Hepatocyte (in vitro differentiated cells): ENCODE measurements at regions not wholly inside any gene's neighbourhood (a gene's known extent, or its start where the extent isn't known, plus 50 kb on each side); places are given as distances from the start of the nearest gene placed in this dataset.

ENCODE experiments used
- DNase-seq: peaks from one replicate; pipeline ENCODE4 v3.0.0-alpha.2; 2016; ENCODE audit warnings: low spot score
- H2AFZ ChIP-seq: fragments of 200-600 bp; sonication (generic); 2 replicates; pipeline ENCODE4 v1.6.0; 2016; ENCODE audit warnings: antibody characterized with exemption, mild to moderate bottlenecking
- H3K27ac ChIP-seq: fragments of 200-600 bp; sonication (generic); 2 replicates; pipeline ENCODE4 v1.5.1; 2016; ENCODE audit warnings: mild to moderate bottlenecking
- H3K27me3 ChIP-seq: fragments of 200-600 bp; sonication (generic); 2 replicates; pipeline ENCODE4 v1.6.1; 2016
- H3K36me3 ChIP-seq: fragments of 200-600 bp; sonication (generic); replicated peaks from 2 replicates; pipeline ENCODE4 v1.5.1; 2016; ENCODE audit warnings: low read depth; ENCODE audit not compliant: insufficient read depth
- H3K4me1 ChIP-seq: fragments of 200-600 bp; sonication (generic); 2 replicates; pipeline ENCODE4 v1.5.1; 2016; ENCODE audit warnings: mild to moderate bottlenecking, moderate library complexity; ENCODE audit not compliant: insufficient read depth
- H3K4me2 ChIP-seq: fragments of 200-600 bp; sonication (generic); 2 replicates; pipeline ENCODE4 v1.6.0; 2016
- H3K4me3 ChIP-seq: fragments of 200-600 bp; sonication (generic); 2 replicates; pipeline ENCODE4 v1.5.1; 2016; ENCODE audit warnings: mild to moderate bottlenecking
- H3K79me2 ChIP-seq: fragments of 200-600 bp; sonication (generic); 2 replicates; pipeline ENCODE4 v1.6.0; 2017; ENCODE audit warnings: mild to moderate bottlenecking
- H3K9me2 ChIP-seq: fragments of 200-600 bp; sonication (generic); replicated peaks from 2 replicates; pipeline ENCODE4 v1.6.0; 2017; ENCODE audit warnings: mild to moderate bottlenecking; ENCODE audit not compliant: insufficient read depth
- H3K9me3 ChIP-seq: fragments of 200-600 bp; sonication (generic); 2 replicates; pipeline ENCODE4 v1.5.1; 2016; ENCODE audit warnings: low read depth, mild to moderate bottlenecking
- H4K20me1 ChIP-seq: fragments of 200-600 bp; sonication (generic); 2 replicates; pipeline ENCODE4 v1.6.0; 2016; ENCODE audit warnings: mild to moderate bottlenecking; ENCODE audit not compliant: insufficient read depth, poor library complexity, severe bottlenecking
- EZH2 ChIP-seq: fragments of 200-600 bp; sonication (generic); IDR thresholded peaks from 2 replicates; pipeline ENCODE4 v1.6.1; 2016; ENCODE audit warnings: antibody characterized with exemption, mild to moderate bottlenecking, borderline replicate concordance
- EZH2phosphoT487 ChIP-seq: fragments of 200-600 bp; sonication (generic); IDR thresholded peaks from one replicate; pipeline ENCODE4 v1.6.1; 2018; ENCODE audit warnings: antibody characterized with exemption, mild to moderate bottlenecking, low read depth, moderate library complexity; ENCODE audit not compliant: unreplicated experiment, severe bottlenecking
- WGBS: methylation state at CpG from one replicate; pipeline ENCODE4 v1.1.6; 2016; ENCODE audit warnings: low lambda C conversion rate; ENCODE audit errors: missing lambda C conversion rate; 5-methylcytosine and 5-hydroxymethylcytosine counted together
- TF ChIP-seq, protein P1 (sequence below): fragments of 200-600 bp; sonication (generic); IDR thresholded peaks from 2 replicates; pipeline ENCODE4 v1.5.1; 2016; ENCODE audit warnings: antibody characterized with exemption, mild to moderate bottlenecking; ENCODE audit not compliant: poor library complexity

DNA sequence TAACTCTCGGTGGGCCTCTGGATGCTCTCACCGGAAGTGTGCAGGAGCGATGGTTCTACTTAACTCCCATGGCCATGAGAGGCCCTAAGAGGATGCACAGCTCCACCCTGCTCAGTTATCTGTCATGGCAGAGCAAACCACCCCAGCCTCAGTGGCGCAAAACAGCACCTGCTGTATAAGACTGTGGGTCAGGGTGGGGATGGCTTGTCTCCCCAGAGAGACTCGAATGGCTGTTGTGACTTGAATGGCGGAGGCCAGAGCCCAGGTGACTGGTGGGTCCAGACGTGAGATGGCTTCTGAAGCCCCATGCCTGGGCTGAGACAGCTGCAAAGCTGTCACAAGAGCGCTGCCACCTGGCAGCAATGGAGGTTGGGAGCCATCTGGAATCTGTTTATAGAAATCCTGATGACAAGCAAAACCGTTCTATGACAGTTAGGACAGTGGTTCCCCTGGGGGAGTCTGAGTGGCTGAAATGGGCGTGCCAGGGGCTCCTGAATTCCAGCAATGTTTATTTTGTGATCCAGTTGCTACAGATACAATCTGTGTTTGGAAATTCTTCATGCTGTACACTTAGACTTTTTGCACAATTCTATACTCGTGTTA lies 490.5 kb downstream of the TCERG1L start:
- Histone ChIP-seq H3K4me3 (no peak overlapping the region), H3K9me2 (no peaks in the 10 kb centered on the region), H4K20me1 (no peaks in the 10 kb centered on the region), H3K79me2 (no peaks in the 10 kb centered on the region), H3K4me1 (no peaks in the 10 kb centered on the region), H3K36me3 (no peaks in the 10 kb centered on the region), H2AFZ (no peak overlapping the region), H3K4me2 (no peak overlapping the region), H3K27ac (no peak overlapping the region), H3K27me3 (no peaks in the 10 kb centered on the region), H3K9me3 (peaks cover 1% of the 10 kb centered on the region)
- WGBS: 77% methylated on average over 11 of the region's 11 CpGs
- no peak for DNase-seq
- TF ChIP-seq, protein P1, sequence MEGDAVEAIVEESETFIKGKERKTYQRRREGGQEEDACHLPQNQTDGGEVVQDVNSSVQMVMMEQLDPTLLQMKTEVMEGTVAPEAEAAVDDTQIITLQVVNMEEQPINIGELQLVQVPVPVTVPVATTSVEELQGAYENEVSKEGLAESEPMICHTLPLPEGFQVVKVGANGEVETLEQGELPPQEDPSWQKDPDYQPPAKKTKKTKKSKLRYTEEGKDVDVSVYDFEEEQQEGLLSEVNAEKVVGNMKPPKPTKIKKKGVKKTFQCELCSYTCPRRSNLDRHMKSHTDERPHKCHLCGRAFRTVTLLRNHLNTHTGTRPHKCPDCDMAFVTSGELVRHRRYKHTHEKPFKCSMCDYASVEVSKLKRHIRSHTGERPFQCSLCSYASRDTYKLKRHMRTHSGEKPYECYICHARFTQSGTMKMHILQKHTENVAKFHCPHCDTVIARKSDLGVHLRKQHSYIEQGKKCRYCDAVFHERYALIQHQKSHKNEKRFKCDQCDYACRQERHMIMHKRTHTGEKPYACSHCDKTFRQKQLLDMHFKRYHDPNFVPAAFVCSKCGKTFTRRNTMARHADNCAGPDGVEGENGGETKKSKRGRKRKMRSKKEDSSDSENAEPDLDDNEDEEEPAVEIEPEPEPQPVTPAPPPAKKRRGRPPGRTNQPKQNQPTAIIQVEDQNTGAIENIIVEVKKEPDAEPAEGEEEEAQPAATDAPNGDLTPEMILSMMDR: no peak
- no peak for TF ChIP-seq EZH2phosphoT487
- TF ChIP-seq EZH2: no peak

DNA sequence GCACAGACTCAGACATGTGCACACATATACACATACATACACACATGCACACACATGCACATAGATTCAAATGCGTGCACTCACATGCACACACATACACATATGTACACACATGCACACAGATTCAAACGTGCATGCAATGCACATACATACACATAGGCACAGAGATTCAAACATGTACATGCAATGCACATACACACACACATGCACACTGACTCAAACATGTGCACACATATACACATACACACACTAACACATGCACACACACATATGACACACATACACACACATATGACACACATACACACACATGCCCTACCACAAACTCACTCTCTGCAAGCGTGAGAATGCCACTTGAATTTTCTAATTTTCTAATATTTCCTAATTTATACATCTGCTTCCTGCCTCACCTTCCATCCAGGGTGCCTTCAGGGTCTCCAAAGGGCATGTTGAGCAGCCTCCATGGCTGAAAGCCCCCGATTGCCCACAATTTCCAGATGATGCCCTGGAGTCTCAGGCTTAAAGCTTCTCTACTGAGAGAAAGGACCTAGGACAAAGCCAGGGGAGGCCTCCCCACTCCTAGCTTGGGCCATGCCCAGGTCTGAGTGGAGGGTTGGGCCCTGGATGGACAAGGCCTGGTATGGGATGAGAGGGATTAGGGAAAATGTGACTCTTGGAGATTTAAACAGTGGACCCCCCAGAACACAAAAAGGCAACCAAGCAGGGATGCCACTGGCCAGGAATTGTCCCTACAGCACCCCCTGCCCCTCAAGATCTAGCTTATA lies 487.1 kb downstream of the TCERG1L start:
- Histone ChIP-seq H3K79me2 (no peaks in the 10 kb centered on the region), H3K27me3 (no peaks in the 10 kb centered on the region), H3K4me2 (no peak overlapping the region), H4K20me1 (no peaks in the 10 kb centered on the region), H3K4me3 (no peak overlapping the region), H3K36me3 (no peaks in the 10 kb centered on the region), H3K9me2 (no peaks in the 10 kb centered on the region), H2AFZ (no peak overlapping the region), H3K27ac (no peak overlapping the region), H3K4me1 (no peaks in the 10 kb centered on the region), H3K9me3 (peaks cover 11% of the 10 kb centered on the region)
- no peak for DNase-seq
- 81% methylated on average over 4 of the region's 4 CpGs for WGBS
- TF ChIP-seq EZH2phosphoT487: no peak
- TF ChIP-seq, protein P1: no peak
- no peak for TF ChIP-seq EZH2

DNA sequence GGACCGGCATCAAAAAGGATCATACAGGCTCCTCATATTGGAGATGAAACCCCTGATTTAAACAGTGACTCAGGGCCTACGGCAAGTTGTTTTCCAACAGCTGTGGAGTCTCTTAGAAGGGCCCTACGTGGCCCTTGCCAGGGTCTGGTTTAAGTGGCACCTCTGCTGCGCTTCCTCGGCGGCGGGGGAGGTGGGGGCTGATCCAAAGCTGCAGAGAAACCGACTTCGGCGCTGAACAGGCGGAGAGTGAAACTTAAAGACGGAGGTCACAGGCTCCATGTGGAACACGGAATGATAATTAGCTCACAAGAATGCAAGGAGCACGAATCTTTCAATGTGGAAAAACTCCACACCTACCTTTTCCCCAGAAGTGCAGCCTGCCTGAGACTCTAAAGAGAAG lies 477.9 kb downstream of the TCERG1L start:
- Histone ChIP-seq H3K27ac (no peak overlapping the region), H3K4me1 (no peaks in the 10 kb centered on the region), H4K20me1 (no peaks in the 10 kb centered on the region), H3K27me3 (no peaks in the 10 kb centered on the region), H3K36me3 (no peaks in the 10 kb centered on the region), H3K79me2 (no peaks in the 10 kb centered on the region), H2AFZ (no peak overlapping the region), H3K4me2 (no peak overlapping the region), H3K9me3 (no peaks in the 10 kb centered on the region), H3K4me3 (no peak overlapping the region), H3K9me2 (no peaks in the 10 kb centered on the region)
- no peak for TF ChIP-seq EZH2
- TF ChIP-seq, protein P1: no peak
- TF ChIP-seq EZH2phosphoT487: no peak
- 80% methylated on average over 14 of the region's 14 CpGs for WGBS
- DNase-seq: no peak
